Memory B cell (primary cell): ENCODE measurements at regions not wholly inside any gene's neighbourhood (a gene's known extent, or its start where the extent isn't known, plus 50 kb on each side); places are given as distances from the start of the nearest gene placed in this dataset.

Experiments used
- ATAC-seq: fragments of 150-1000 bp; cut with Tn5 transposase; 2 replicates; pipeline ENCODE4 v1.10.0; 2021; ENCODE audit warnings: low read depth, mild to moderate bottlenecking, moderate library complexity
- DNase-seq, 2 donors: peaks; one replicate each; pipeline ENCODE4 v3.0.0; 2022; ENCODE audit warnings: low spot score in 2 of 2
- H3K27ac Mint-ChIP-seq: one replicate; pipeline ENCODE4 v1.8.0; 2022; ENCODE audit warnings: mild to moderate bottlenecking, moderate library complexity, mixed read lengths
- H3K27me3 Mint-ChIP-seq: one replicate; pipeline ENCODE4 v1.8.0; 2022; ENCODE audit warnings: mixed read lengths
- H3K36me3 Mint-ChIP-seq: one replicate; pipeline ENCODE4 v1.8.0; 2022; ENCODE audit warnings: mild to moderate bottlenecking, mixed read lengths
- H3K4me1 Mint-ChIP-seq: one replicate; pipeline ENCODE4 v1.8.0; 2022; ENCODE audit warnings: mixed read lengths
- H3K4me3 Mint-ChIP-seq: one replicate; pipeline ENCODE4 v1.8.0; 2022; ENCODE audit warnings: mild to moderate bottlenecking, moderate library complexity, mixed read lengths
- H3K9me3 Mint-ChIP-seq: one replicate; pipeline ENCODE4 v1.8.0; 2022; ENCODE audit warnings: mixed read lengths

- Mint-ChIP-seq H3K27ac (no peak overlapping the region), H3K27me3 (peaks cover 8% of the 10 kb centered on the region), H3K36me3 (no peaks in the 10 kb centered on the region), H3K4me3 (no peak overlapping the region), H3K9me3 (peaks cover 6% of the 10 kb centered on the region), H3K4me1 (peaks cover 3% of the 10 kb centered on the region)
- ATAC-seq (no peak), DNase-seq (no peak)
These were observed 230.7 kb upstream of the RTL1 start for GRCh38 chr14:101134161-101134631.

DNA sequence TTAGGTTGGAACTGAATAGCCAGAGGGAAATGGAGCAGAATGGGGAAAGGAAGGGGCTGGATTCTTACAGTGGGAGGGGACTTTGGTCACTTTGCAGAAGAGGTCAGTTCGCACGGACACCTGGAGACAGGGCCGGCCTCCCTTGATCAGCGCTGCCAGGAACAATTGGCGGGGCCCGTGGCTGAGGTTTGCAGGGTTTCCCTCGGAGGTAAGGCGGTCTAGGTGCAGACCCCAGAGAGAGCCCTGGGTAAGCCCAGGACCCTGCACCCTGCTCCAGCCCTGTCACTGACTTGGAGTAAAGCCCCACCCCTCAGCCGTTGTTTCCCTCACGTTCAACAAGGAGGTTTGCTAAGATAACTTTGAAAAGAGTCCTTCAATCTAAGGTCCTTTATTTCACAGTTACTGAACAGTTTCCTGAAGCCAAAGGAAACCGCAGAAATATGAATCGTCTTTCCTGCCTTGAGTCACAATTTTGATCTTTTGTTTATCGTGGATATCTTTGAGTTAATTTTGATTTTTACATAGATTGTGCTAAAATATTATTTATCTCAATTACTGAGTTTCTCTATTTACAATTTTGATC lies 231.4 kb upstream of the RTL1 start:
- Mint-ChIP-seq H3K9me3 (peaks cover 6% of the 10 kb centered on the region), H3K27ac (no peak overlapping the region), H3K4me3 (no peak overlapping the region), H3K36me3 (no peaks in the 10 kb centered on the region), H3K27me3 (peaks cover 6% of the 10 kb centered on the region), H3K4me1 (peaks cover 3% of the 10 kb centered on the region)
- ATAC-seq: no peak
- no peak for DNase-seq

- Mint-ChIP-seq H3K4me1 (no peaks in the 10 kb centered on the region), H3K4me3 (no peak overlapping the region), H3K27me3 (no peaks in the 10 kb centered on the region), H3K36me3 (no peaks in the 10 kb centered on the region), H3K9me3 (peaks cover 14% of the 10 kb centered on the region), H3K27ac (no peak overlapping the region)
- no peak for ATAC-seq
- DNase-seq: no peak
These were observed 232.5 kb upstream of the RTL1 start for GRCh38 chr14:101135796-101136742.

- no peak overlapping the region for H3K4me3 Mint-ChIP-seq
- H3K27ac Mint-ChIP-seq: no peak overlapping the region
- no peaks in the 10 kb centered on the region for H3K36me3 Mint-ChIP-seq
- H3K27me3 Mint-ChIP-seq: no peaks in the 10 kb centered on the region
- DNase-seq (no peak), ATAC-seq (no peak)
- no peaks in the 10 kb centered on the region for H3K4me1 Mint-ChIP-seq
- peaks cover 19% of the 10 kb centered on the region for H3K9me3 Mint-ChIP-seq
These were observed 233.7 kb upstream of the RTL1 start for GRCh38 chr14:101137234-101137633.

DNA sequence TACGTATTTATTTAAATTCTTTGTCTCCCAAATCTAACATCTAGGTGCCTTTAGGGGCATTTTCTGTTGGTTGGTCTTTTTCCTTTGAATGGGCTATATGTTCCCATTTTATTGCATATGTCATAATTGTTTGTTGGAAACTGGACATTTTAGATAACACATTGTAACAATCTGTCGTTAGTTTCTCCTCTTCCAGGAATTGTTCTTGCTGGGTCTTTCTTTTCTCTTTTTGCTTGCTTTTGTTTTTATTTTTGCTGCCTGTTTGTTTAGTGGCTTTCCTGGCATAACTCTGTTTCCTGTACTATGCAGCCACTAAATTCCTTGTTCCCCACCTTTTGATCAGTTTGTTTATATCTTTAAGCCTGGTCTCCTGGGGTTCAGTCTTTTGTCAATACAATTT lies 244.3 kb upstream of the RTL1 start:
- Mint-ChIP-seq H3K27me3 (no peaks in the 10 kb centered on the region), H3K4me3 (no peak overlapping the region), H3K4me1 (no peaks in the 10 kb centered on the region), H3K27ac (no peak overlapping the region), H3K36me3 (peaks cover 2% of the 10 kb centered on the region), H3K9me3 (peaks cover 17% of the 10 kb centered on the region)
- DNase-seq: no peak
- no peak for ATAC-seq

DNA sequence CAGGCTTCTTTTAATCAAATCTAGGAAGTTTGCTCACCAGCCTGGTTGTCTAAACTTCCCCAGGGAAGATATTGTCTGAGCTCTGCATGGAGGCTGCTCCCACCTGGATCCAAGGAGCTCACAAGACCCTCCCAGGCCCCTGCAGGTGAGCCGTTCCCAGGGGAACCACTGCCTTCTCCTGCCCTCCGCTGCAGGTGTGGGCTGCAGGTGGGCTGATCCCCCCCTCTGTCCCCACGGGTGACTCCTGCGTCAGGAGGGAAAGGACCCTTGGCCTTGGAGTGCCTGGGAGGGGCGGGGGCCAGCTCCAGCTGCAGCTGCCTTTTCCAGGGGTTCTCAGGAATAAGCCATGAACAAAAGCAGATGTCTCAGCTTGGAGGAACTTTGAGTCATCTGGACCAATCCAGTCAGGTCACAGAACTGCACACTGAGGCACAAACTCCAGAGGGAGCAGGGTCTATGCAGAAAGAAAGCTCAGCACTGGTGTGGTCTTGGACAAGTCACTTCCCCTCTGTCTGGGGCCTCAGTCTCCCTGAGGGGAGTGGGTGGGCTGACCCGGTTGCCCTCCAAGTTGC lies 246.6 kb upstream of the RTL1 start:
- no peaks in the 10 kb centered on the region for H3K27me3 Mint-ChIP-seq

GRCh38 chr14:101151226-101151926 lies 247.9 kb upstream of the RTL1 start:
- ATAC-seq (no peak), DNase-seq (no peak)
- Mint-ChIP-seq H3K9me3 (peaks cover 14% of the 10 kb centered on the region), H3K27ac (no peak overlapping the region), H3K27me3 (no peaks in the 10 kb centered on the region), H3K4me3 (no peak overlapping the region), H3K4me1 (no peaks in the 10 kb centered on the region), H3K36me3 (no peaks in the 10 kb centered on the region)

More for the DNA sequence above, 246.6 kb upstream of the RTL1 start:
- Mint-ChIP-seq H3K27ac (no peak overlapping the region), H3K9me3 (peaks cover 16% of the 10 kb centered on the region), H3K4me3 (no peak overlapping the region), H3K4me1 (no peaks in the 10 kb centered on the region), H3K36me3 (no peaks in the 10 kb centered on the region)
- ATAC-seq (no peak), DNase-seq (no peak)

GRCh38 chr14:101151927-101152305 lies 248.4 kb upstream of the RTL1 start:
- no peak overlapping the region for H3K27ac Mint-ChIP-seq
- H3K9me3 Mint-ChIP-seq: peaks cover 14% of the 10 kb centered on the region
- H3K4me1 Mint-ChIP-seq: no peaks in the 10 kb centered on the region
- H3K4me3 Mint-ChIP-seq: no peak overlapping the region
- no peak for DNase-seq
- no peak for ATAC-seq
- H3K36me3 Mint-ChIP-seq: no peaks in the 10 kb centered on the region
- no peaks in the 10 kb centered on the region for H3K27me3 Mint-ChIP-seq

- ATAC-seq: no peak
- H3K4me1 Mint-ChIP-seq: no peaks in the 10 kb centered on the region
- peaks cover 10% of the 10 kb centered on the region for H3K9me3 Mint-ChIP-seq
- H3K27ac Mint-ChIP-seq: no peak overlapping the region
- DNase-seq: no peak
- H3K27me3 Mint-ChIP-seq: no peaks in the 10 kb centered on the region
- H3K4me3 Mint-ChIP-seq: no peak overlapping the region
- H3K36me3 Mint-ChIP-seq: no peaks in the 10 kb centered on the region
These were observed 249.3 kb upstream of the RTL1 start for GRCh38 chr14:101152855-101153254.

DNA sequence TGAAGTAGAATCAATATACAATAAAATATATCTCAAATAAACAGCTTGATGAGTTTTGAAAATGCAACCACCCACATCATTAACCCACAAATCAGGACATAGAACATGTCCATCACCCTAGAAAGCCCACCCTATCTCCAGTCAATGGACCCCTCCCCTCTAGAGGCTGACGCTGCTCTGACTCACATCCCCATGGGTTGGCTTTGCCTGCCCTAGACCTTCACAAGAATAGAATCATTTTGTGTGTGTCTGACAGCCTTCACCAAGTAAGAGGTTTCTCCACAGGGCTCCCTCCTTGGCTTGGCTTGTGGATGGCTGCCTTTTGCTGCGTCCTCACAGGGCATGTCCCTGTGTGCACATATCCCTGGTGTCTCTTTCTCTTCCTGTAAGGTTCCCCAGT lies 250.2 kb upstream of the RTL1 start:
- Mint-ChIP-seq H3K27me3 (no peaks in the 10 kb centered on the region), H3K9me3 (peaks cover 5% of the 10 kb centered on the region), H3K36me3 (no peaks in the 10 kb centered on the region), H3K27ac (no peak overlapping the region), H3K4me3 (no peak overlapping the region), H3K4me1 (no peaks in the 10 kb centered on the region)
- no peak for DNase-seq
- ATAC-seq: no peak

GRCh38 chr14:101155575-101155974 lies 252.1 kb upstream of the RTL1 start:
- no peaks in the 10 kb centered on the region for H3K27me3 Mint-ChIP-seq
- H3K4me3 Mint-ChIP-seq: no peak overlapping the region
- peaks cover 5% of the 10 kb centered on the region for H3K9me3 Mint-ChIP-seq
- ATAC-seq: no peak
- H3K4me1 Mint-ChIP-seq: no peaks in the 10 kb centered on the region
- DNase-seq: no peak
- no peak overlapping the region for H3K27ac Mint-ChIP-seq
- no peaks in the 10 kb centered on the region for H3K36me3 Mint-ChIP-seq

GRCh38 chr14:101167428-101167827 lies 263.9 kb upstream of the RTL1 start:
- Mint-ChIP-seq H3K27ac (no peak overlapping the region), H3K27me3 (peaks cover 2% of the 10 kb centered on the region), H3K9me3 (peaks cover 17% of the 10 kb centered on the region), H3K36me3 (no peaks in the 10 kb centered on the region), H3K4me1 (no peaks in the 10 kb centered on the region), H3K4me3 (no peak overlapping the region)
- no peak for ATAC-seq
- DNase-seq: no peak

GRCh38 chr14:101169267-101169666 lies 265.7 kb upstream of the RTL1 start:
- Mint-ChIP-seq H3K9me3 (peaks cover 17% of the 10 kb centered on the region), H3K27ac (no peak overlapping the region), H3K36me3 (no peaks in the 10 kb centered on the region), H3K4me3 (no peak overlapping the region), H3K4me1 (no peaks in the 10 kb centered on the region), H3K27me3 (no peaks in the 10 kb centered on the region)
- no peak for ATAC-seq
- DNase-seq: no peak

- ATAC-seq (no peak), DNase-seq (no peak)
- Mint-ChIP-seq H3K4me3 (no peak overlapping the region), H3K36me3 (no peaks in the 10 kb centered on the region), H3K27me3 (no peaks in the 10 kb centered on the region), H3K4me1 (no peaks in the 10 kb centered on the region), H3K27ac (no peak overlapping the region), H3K9me3 (peaks cover 12% of the 10 kb centered on the region)
These were observed 268.1 kb upstream of the RTL1 start for GRCh38 chr14:101171650-101172049.
